DMS153 (cell line): ENCODE measurements at regions not wholly inside any gene's neighbourhood (a gene's known extent, or its start where the extent isn't known, plus 50 kb on each side); places are given as distances from the start of the nearest gene placed in this dataset.

Source experiments
- DNase-seq: peaks from one replicate; lab custom pipeline; 2025; lab: John Stamatoyannopoulos, UW

DNA sequence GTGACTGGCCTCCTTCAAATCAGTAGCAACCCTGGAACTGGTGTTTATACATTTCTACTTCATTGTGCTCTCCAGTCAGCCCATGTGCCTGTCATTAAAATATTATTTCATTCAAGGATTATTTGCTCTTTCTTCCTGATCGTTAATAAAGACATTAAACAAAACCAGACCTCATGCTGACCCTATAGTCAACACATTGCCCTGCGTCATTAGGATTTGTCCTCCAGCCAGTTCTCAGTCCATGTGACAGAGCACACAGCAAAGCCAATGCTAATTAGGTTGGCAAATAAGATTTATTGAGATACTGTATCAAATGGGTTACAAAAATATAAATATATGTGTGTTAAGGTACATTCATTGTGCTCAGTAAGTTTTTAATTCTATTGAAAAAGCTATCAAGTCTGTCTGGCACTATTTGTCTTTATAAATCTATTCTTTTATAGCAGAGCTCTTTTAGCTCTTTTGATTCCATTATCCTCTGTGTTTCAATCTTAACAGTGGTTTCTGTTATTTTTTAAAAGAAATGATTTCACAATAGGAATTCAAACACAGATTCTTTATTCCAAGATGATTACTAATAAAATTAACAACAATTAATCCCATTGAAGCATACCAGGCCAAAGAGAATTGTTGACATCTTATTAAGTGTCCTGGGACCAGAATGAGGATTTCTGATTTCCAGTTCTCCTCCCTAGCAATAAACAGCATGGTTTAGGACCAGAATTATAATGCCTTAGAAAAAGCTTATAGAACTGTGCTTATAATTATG is 209.4 kb upstream of the RGMB start:
- DNase-seq: no peak

DNA sequence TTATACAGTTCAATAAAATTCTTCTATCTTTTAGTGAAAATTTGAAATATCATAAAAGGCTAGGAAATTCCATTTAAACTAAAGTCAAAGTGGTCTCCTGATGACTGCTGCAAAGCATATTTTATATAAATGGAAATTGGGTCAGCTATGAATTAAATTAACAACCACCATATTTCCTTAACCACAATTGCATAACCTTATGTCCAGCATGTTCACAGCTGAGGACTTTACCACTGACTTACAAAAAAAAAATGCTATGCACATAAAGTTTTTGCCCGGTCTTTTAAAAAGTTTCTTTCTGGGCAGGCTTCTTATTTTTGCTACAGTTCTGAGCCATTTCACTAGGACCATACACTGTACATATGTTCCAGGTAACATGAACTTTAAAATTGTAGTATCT is 208.6 kb upstream of the RGMB start:
- DNase-seq: no peak

DNA sequence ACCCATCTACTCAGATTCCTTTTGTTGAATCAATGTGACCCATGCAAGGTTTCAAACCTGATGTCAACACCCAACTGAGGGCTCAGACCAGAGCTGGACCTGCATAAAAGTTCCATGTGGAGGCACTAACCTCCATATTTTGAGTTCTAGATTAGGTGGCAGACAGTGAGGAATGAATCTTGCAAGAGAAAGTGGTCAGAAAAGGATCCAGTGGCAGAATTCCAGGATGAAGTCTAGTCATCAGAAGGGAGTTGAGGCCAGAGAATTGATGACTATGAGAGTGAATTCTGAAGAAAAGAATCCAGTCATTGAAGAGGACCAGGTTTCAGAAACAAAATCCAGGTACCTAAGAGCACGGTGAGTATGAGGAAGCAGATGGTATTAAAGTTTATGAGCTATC is 205.1 kb upstream of the RGMB start:
- DNase-seq: no peak

DNA sequence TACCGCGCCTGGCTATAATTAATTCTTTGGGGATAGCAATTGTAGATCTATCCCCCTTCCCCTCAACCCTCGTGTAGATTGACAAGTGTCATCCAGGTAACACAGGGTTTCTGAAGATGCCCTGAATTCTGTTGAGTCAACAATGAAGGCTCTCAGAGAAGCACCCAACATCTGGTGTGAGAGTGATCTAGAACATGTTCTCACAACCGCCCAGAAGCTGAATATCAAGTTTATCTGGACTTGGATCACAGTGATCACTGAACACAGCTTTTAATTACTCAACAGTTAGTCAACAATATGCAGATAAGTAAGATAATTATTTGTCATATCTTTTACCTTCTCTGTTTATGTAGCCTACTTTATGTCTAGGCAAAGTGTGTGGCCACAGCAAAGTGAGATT is 204.2 kb upstream of the RGMB start:
- no peak for DNase-seq

DNA sequence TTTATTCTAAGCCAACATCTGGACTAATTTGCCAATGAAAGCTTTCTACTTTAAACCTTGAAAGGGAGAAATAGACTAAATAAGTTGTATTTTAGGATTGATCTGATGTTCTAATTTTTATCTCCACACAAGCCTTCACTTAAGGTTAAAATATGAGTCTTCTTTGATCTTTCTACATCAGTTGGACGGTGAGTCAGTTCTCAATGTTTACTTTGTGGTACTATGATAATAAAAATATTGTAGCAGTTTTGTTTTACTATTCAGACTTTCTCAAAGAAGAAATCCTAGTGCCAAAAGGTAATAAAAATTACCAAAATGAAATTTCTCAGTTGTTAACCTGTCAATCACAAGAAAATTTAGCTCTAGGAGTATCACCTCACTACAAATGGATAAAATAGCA is 203.5 kb upstream of the RGMB start:
- DNase-seq: no peak

DNA sequence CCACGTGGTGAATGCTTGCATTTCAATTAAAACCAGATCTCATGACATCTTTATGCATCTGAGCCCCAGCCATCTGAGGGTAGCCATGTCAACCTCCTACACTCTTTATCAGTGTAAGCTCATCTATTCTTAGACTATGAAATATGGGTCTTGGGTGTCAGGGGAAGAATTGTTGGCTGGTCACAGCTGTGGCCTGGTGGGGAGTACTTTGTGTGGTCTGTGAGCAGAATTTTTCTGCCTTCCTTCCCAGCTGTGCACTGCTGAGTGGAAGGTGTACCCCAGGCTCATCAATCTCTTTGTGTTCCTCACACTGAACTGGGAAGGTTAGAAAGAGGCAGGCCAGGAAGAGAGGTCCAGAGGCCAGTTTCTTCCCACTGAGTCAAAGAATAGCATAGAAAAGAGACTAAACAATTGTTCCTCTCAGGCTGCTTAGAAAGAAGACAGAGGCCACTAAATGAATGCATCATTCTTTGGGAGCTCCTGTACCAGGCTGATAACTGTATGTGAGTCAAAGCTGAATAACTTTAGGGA is 202.7 kb upstream of the RGMB start:
- DNase-seq: no peak

DNA sequence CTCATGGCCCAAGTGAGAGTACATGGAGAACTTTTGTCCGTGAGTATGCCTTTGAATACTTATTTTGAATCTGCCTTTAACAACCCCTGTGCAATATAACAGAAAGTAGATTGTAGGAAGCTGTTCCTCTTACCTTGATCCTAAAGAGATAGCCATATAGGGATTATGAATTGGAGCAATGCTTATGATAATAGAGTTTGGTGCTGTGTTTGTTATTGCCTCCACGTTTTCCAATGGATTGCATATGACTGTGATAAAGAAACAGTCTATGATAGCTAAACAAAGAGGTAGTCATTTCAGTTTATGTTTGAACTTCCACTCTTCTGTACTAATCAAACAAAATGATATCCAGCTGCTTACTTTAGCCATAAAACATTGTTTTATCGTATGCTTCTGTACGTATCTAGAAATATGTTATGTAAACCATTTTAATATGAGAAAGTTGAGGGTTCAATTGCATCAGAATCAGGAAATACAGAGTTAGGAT is 199.6 kb upstream of the RGMB start:
- DNase-seq: no peak

DNA sequence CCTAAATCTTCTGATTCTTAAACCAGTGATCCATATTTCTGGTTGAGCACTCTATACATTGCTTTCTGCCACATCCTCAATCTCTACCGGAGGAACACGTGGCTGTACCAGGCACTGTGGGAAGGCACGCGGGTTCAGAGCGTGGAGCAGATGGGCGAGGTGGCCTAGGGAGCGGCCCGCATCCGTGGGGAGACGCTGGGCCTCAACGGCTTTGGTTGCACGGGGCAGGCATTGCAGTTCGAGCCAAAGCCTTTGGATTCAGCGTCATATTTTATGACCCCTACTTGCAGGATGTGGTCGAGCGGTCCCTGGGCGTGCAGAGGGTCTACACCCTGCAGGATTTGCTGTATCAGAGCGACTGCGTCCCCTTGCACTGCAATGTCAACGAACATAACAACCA is 197.2 kb upstream of the RGMB start:
- no peak for DNase-seq

DNA sequence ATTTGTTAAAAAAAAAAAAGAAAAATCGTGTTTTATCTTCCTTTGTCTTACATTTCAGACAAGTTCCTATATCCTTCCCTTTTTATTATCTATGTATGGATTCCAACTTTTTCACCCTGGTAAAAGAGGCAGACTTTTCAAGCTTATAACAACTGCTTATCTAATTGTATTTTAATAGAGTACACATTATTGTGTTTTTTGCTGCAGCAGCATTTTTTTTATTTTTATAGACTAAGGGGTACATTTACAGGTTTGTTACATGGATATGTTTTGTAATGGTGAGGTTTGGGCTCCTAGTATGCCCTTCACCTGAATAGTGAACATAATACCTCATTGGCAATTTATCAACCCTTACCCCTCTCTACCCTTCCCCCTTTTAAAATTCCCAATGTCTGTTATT is 195.0 kb upstream of the RGMB start:
- no peak for DNase-seq

DNA sequence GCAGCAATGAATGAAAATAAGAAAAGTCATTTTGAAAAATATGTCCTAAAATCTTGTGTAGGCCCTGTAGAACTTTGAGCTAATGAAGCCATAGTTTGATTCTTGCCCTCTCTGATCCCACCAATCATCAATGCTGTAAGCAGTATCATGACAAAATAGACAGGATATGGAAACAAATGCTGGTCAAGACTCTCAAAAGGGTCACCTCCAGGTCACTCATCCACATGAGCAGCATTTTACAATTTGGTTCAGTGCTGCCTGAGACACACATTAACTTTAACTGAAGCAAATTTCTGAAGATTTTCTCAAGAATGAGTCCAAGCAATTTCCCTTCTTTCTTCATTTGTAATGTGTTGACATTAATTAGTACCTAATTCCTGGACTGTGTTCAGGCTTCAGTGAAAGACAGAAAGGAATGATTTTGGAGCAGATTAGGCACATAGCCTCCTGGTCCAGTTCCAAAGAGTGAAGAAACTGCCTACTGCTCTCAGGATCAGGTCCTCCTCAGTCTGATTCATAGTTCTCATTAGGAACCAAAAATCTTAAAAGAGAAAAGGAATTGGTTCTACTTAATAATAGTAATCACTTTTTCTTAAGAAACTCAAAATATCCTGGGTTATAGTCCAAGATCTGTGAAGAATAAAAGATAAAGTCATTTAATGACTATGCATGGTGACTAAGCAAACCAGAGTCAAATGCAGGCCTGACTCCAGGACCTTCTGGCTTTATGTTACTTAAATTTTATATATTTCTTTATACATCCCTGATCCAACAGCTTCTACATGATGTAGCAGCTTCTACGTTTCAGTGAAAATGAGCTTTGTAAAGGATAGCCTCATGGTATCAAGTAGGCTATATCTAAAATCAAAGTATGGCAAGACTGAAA is 192.1 kb upstream of the RGMB start:
- no peak for DNase-seq

DNA sequence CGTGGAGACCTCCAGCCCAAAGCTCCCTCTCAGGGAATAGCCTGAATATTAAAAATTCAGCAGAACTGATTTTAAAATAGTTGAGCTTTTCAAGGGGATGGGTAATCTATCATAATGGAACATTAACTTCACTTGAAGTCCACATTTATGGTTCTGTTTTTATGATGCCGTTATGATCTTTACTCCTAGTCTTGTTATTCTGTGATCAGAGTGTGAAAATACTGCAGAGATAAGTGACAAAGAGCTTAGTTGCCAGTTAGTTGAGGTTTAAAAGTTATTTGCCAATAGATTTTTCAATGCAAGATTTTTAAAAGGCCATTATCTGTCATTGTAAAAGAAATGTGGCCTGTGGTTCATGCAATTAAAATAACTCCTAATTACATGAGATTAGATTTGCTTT is 189.9 kb upstream of the RGMB start:
- DNase-seq: no peak

DNA sequence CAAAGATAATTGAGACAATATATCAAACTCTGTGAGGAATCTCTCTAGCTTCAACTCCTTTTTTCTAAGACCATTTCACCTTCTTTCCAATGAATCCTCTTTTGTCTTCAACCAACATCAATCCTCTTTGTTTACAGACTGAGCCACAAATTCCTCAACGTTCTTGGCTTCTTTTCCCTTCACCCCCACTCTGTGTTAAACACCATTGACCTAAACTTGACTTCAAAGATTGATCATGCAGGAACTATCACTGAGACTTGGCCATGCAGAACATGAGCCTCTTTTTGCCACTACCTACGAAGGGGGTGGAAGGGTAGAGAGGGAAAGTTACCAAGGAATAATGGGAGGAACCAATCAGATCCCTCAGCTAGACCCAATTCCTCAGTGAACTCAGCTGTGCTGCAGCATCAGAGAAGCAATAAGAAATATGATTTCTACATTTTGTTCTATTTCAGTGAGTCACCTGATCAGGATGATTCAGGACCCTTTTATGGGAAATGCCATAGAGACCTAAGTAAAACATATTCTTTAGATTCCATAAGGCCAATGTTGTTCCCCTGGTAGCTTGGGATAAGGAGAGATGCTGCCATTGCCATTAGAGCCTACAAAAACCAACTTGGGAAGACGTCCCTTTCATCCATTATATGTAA is 187.7 kb upstream of the RGMB start:
- no peak for DNase-seq

DNA sequence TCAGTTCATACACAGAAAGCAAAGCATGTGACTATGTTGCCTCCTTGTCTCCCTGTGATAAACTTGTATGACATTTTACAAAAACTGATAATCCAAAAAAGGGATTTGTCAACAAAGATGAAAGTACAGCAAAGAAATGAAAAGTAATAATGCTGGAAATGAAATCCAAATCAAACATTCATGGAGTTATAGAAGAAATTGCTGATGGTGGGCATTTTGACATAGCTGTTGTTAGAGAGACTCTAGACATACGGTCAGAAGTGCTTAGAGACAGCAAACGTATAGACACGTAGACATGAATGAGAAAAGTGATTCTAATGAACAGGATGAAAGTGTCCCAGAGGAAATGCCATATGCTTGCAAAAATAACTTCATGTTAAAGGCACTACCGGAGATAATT is 186.9 kb upstream of the RGMB start:
- DNase-seq: no peak

DNA sequence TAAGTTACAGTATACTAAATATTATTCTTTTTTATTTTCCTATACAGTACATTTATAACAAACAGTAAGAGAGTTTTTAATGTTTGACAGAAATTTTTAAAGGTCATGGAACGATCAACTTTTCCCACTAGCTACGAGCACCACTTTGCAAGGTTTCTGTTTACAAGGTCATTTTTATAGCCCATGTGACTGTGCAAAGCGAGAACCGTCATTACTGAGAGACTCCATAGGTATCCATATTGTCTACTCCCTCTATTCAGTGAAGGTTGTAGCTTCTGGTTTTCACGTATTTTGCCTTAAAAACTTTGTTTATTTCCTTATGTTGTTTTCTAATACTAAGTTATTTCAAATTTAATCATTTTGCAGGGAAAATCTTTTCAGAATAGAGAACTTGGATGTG is 186.3 kb upstream of the RGMB start:
- no peak for DNase-seq

DNA sequence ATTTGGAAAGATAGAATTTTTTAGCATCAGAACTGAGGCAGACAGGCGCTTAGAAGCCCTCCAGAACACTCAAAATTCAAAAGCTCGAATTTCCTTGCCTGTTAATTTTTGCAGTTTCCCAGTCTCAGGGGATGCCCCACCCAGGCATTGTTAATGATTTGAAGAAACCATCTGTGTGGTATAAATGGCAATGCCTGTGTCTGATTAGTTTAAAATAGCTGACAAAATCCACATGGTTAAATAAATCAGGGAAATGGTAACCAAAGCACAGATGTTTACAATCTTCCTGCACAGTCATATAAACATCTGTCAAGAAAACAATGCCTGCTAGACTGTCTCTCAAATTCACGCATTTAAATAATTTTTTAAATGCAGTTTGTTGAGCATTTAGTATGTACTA is 185.2 kb upstream of the RGMB start:
- no peak for DNase-seq

DNA sequence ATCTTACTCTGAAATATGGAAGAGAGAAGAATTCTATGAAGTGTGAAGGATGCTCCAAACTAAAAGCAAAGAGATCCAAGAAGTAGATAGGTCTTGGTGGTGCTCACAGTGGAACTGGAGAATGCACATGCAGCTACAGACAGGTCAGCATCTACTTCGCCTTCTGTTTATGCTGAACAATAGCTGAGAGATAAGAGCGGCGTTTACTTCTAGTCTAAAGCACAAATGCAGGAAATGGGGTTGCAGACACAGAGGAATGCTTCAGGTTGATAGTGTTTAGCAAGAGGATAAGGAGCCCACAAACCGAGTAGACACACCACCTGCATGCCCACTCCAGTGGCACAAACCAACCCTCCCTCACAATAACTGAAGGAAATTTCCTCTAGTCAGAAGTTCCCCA is 180.0 kb upstream of the RGMB start:
- DNase-seq: no peak

DNA sequence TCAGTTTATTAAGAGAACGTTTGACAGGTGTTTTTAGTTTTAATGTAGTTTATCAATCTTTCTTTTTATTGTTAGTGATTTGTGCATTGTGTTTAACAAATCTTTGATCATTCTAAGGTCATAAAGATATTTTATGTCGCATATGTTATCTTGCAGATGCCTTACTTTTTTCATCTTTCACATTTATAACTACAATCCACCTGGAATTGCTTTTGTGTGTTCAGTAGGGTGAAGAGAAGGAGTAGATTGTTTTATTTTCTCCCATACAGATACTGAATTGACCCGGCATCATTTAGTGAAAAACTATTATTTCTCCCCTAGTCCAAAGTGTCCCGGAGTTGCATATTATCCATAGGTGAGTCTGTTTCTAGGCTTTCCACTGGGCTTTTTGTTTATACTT is 179.4 kb upstream of the RGMB start:
- no peak for DNase-seq

DNA sequence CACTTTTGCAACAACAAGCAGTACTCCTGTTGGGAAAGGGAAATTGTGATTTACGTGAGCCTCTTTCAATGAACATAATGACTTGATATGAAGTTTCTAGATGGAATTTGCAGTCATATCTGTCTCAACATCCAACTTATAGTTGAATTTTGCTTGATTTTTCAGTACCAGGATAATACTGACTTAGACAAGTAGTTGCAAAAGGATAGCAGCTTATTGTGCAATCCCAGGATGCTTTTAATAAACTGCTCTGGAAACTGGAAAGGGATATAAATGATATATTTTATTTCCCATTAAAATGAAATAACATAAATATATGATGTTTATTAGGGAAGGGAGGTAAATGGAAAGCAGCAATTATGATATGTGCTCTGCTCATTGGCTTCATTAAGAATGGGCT is 174.4 kb upstream of the RGMB start:
- no peak for DNase-seq

DNA sequence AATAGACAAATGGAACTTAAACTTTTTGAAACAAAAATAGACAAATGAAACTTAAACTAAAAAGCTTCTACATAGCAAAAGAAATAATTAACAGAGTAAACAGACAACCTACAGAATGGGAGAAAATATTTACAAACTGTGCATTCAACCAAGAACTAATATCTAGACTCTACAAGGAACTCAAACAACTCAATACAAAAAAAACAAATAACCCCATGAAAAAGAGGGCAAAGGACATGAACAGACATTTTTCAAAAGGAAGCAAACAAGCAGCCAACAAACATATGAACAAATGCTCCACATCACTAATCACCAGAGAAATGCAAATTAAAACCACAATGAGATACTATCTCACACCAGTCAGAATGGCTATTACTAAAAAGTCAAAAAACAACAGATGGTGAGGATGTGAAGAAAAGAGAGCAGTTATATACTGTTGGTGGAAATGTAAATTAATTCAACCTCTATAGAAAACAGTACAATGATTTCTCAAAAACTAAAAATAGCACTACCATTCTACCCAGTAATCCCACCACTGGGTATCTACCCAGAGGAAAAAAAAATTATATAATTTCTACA is 170.8 kb upstream of the RGMB start:
- no peak for DNase-seq

DNA sequence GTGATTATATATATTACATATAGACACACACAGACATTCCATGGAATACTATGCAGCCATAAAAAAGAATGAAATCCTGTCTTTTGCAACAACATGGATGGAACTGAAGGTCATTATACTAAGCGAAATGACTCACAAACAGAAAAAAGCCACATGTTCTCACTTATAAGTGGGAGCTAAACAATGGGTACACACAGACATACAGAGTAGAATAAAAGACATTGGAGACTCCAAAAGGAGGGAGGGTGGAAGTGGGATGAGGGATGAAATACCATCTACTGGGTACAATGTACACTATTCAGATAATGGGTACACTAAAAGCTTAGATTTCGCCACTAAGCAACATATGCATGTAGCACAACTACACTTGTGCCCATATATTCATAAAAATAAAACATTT is 170.0 kb upstream of the RGMB start:
- no peak for DNase-seq

DNA sequence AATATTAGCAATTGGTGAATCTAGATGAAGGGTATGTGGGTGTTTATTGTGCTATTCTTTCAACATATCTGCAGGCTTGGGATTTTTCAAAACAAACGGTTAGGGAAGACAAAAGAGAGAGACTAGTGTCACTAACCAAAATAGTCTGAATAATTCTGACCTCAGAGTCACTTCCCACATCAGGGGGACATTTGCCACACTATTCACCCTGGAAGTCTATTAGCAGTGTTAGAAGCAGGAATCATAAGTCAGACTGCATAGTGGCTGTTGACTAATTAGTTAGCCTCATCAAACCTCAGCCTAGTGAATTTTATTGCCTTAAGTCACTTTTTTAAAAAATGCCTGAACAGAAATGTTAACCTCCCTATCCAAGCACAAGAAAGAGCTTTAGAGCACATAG is 169.2 kb upstream of the RGMB start:
- no peak for DNase-seq

DNA sequence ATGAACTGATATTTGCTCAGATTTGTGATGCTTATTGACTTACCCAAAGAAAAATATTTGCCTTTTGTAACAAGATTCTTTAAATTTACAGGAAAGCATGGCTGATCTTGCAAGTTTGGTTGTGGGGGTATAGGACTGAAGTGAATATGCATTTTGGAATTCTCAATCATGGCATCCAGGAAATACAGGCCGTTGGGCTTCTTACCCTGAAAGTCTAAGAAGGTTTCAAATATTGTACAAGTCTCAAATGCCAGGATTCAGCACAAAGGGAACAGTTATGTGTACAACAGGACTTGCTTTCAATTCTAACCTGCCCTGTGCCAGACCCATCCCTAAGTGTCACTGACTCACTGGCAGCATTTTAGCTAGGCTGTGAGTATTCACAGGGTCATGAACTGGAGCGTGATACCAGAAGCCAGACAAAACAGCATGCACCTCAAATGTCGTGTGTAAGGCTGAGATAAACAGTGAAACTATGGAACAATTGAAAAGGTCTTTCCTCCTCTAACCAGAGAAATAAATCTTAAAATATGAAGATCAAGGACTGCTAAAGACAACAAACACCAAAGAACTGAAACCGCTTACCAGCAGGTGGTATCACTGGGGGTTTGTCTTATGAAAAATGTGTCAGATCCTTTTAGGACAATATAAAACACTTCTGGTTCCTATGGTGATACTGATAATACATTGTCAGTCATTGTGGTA is 168.6 kb upstream of the RGMB start:
- no peak for DNase-seq
